Upper lobe of right lung (tissue), 1 donor: ENCODE measurements at regions not wholly inside any gene's neighbourhood (a gene's known extent, or its start where the extent isn't known, plus 50 kb on each side); places are given as distances from the start of the nearest gene placed in this dataset.

Source experiments
- ATAC-seq: fragments of 200-7000 bp; cut with Tn5 transposase; one replicate; pipeline ENCODE4 v1.9.1; 2020; ENCODE audit warnings: mild to moderate bottlenecking, moderate library complexity
- DNase-seq: peaks from one replicate; pipeline ENCODE4 v3.0.0-alpha.2; 2020
- H3K27ac ChIP-seq: fragments of 200-600 bp; one replicate; pipeline ENCODE4 v1.8.0; 2022
- H3K27me3 ChIP-seq: fragments of 200-600 bp; one replicate; pipeline ENCODE4 v1.8.0; 2022; ENCODE audit warnings: mild to moderate bottlenecking
- H3K36me3 ChIP-seq: fragments of 200-600 bp; one replicate; pipeline ENCODE4 v1.8.0; 2022
- H3K4me1 ChIP-seq: fragments of 200-600 bp; one replicate; pipeline ENCODE4 v1.8.0; 2022
- H3K4me3 ChIP-seq: fragments of 200-600 bp; one replicate; pipeline ENCODE4 v1.8.0; 2022; ENCODE audit warnings: mild to moderate bottlenecking
- H3K9me3 ChIP-seq: fragments of 200-600 bp; one replicate; pipeline ENCODE4 v1.8.0; 2022
- intact Hi-C: fragments of 100-400 bp; cut with DNase I; formaldehyde crosslinking; loops from one replicate; pipeline ENCODE4 v1.11.0; 2022
- TF ChIP-seq, protein P1 (sequence below): fragments of 200-600 bp; IDR thresholded peaks from one replicate; pipeline ENCODE4 v1.8.0; 2022; ENCODE audit warnings: antibody characterized with exemption
- donor health status: DM: no; HTN: yes; CAD: no; lungs with severe emphysema.

- intact Hi-C loops = no loop called here
- H3K36me3 ChIP-seq = no peaks in the 10 kb centered on the region
- no peak overlapping the region for H3K4me3 ChIP-seq
- H3K9me3 ChIP-seq = no peaks in the 10 kb centered on the region
- no peak overlapping the region for H3K27ac ChIP-seq
- ATAC-seq (no peak), DNase-seq (no peak)
- H3K27me3 ChIP-seq = no peaks in the 10 kb centered on the region
- TF ChIP-seq, protein P1, sequence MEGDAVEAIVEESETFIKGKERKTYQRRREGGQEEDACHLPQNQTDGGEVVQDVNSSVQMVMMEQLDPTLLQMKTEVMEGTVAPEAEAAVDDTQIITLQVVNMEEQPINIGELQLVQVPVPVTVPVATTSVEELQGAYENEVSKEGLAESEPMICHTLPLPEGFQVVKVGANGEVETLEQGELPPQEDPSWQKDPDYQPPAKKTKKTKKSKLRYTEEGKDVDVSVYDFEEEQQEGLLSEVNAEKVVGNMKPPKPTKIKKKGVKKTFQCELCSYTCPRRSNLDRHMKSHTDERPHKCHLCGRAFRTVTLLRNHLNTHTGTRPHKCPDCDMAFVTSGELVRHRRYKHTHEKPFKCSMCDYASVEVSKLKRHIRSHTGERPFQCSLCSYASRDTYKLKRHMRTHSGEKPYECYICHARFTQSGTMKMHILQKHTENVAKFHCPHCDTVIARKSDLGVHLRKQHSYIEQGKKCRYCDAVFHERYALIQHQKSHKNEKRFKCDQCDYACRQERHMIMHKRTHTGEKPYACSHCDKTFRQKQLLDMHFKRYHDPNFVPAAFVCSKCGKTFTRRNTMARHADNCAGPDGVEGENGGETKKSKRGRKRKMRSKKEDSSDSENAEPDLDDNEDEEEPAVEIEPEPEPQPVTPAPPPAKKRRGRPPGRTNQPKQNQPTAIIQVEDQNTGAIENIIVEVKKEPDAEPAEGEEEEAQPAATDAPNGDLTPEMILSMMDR = no peak
- H3K4me1 ChIP-seq = no peaks in the 10 kb centered on the region
These were observed 83.3 kb upstream of the PPM1H start for GRCh38 chr12:63018273-63018672.

- TF ChIP-seq, protein P1 = no peak
- H3K4me3 ChIP-seq = no peak overlapping the region
- H3K36me3 ChIP-seq = no peaks in the 10 kb centered on the region
- DNase-seq (no peak), ATAC-seq (no peak)
- no peaks in the 10 kb centered on the region for H3K9me3 ChIP-seq
- no peak overlapping the region for H3K27ac ChIP-seq
- H3K27me3 ChIP-seq = no peaks in the 10 kb centered on the region
- no peaks in the 10 kb centered on the region for H3K4me1 ChIP-seq
- intact Hi-C loops = no loop called here
These were observed 78.4 kb upstream of the PPM1H start for GRCh38 chr12:63013302-63013701.

DNA sequence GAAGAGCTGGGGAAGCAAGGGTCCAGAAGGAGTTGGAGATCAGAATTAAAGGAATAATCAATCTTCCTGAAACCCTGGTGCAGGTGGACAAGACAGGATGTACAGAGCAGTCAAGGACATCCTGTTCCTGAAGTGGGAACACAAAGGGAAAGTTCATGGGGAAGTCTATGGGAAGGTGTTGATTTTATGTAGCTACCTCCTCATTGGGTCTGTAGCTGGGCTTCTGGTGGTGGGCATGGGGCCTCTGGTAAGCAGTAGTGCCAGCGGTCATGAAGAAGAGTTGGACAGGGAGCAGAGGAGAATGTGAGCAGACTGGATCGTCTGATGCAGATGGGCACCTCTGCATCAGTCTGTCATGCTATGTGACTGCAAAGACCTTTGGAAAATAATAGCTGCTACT, 75.7 kb upstream of the PPM1H start:
- Histone ChIP-seq H3K4me1 (no peaks in the 10 kb centered on the region), H3K27ac (no peak overlapping the region), H3K27me3 (no peaks in the 10 kb centered on the region), H3K9me3 (no peaks in the 10 kb centered on the region), H3K4me3 (no peak overlapping the region), H3K36me3 (no peaks in the 10 kb centered on the region)
- intact Hi-C loops = no loop called here
- ATAC-seq = no peak
- DNase-seq = no peak
- TF ChIP-seq, protein P1 = no peak

DNA sequence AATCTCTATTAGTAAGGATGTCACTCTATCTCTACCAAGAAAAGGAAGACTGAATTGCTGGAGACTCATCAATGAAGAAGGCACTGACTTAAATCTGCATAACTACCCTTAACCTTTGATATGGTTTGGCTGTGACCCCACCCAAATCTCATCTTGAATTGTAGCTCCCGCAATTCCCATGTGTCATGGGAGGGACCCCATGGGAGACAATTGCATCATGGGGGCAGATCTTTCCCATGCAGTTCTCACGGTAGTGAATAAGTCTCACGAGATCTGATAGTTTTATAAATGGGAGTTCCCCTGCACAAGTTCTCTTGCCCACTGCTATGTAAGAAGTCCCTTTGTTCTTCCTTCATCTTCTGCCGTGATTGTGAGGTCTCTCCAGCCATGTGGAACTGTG, 73.4 kb upstream of the PPM1H start:
- ATAC-seq (no peak), DNase-seq (no peak)
- Histone ChIP-seq H3K4me3 (no peak overlapping the region), H3K9me3 (no peaks in the 10 kb centered on the region), H3K4me1 (no peaks in the 10 kb centered on the region), H3K36me3 (no peaks in the 10 kb centered on the region), H3K27me3 (no peaks in the 10 kb centered on the region), H3K27ac (no peak overlapping the region)
- intact Hi-C loops = no loop called here
- TF ChIP-seq, protein P1 = no peak

DNA sequence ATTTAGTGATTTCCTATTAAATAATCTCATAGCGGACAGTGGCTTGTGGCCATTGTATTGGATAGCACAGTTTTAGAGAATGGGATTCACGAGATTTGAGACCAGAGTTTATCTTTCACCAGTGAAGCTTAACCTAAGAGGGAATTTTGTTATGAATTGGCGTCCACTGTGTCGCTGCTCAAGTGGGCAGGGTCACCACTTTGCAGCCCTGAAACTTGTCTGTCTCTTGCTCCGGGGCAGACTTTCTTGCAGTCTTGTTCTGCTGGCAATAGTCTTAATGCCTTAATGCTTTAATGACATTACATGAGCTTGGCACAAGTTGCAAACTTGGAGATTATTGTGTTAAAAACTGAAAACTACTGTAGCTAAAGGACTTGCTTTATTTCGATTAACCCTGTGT, 72.8 kb upstream of the PPM1H start:
- DNase-seq = no peak

GRCh38 chr12:63006536-63006935, 71.6 kb upstream of the PPM1H start:
- H3K4me3 ChIP-seq = no peak overlapping the region
- DNase-seq (no peak), ATAC-seq (no peak)
- intact Hi-C loops = no loop called here
- H3K27me3 ChIP-seq = no peaks in the 10 kb centered on the region
- H3K4me1 ChIP-seq = no peaks in the 10 kb centered on the region
- TF ChIP-seq, protein P1 = no peak
- H3K36me3 ChIP-seq = no peaks in the 10 kb centered on the region
- H3K9me3 ChIP-seq = no peaks in the 10 kb centered on the region
- no peak overlapping the region for H3K27ac ChIP-seq

More for the DNA sequence above, 72.8 kb upstream of the PPM1H start:
- Histone ChIP-seq H3K36me3 (no peaks in the 10 kb centered on the region), H3K4me1 (no peaks in the 10 kb centered on the region), H3K27ac (no peak overlapping the region), H3K27me3 (no peaks in the 10 kb centered on the region), H3K4me3 (no peak overlapping the region), H3K9me3 (no peaks in the 10 kb centered on the region)
- no peak for ATAC-seq
- intact Hi-C loops = no loop called here
- TF ChIP-seq, protein P1 = no peak
